ENCODE measurements at regions not wholly inside any gene's neighbourhood (a gene's known extent, or its start where the extent isn't known, plus 50 kb on each side); places are given as distances from the start of the nearest gene placed in this dataset.

GRCh38 chr18:78790960-78791359, 188.7 kb upstream of the SALL3 start:
- FAIRE-seq (no peak), ATAC-seq (no peak), DNase-seq (ENCODE audit: low spot score) (no peak)
- H3K27ac ChIP-seq (ENCODE audit: extremely low read length, insufficient read depth, low read length), result no peak overlapping the region
- no peaks in the 10 kb centered on the region for H4K20me1 ChIP-seq (ENCODE audit: insufficient read depth, low read length)
- in situ Hi-C loops (cut with HindIII; ENCODE audit: extremely low pct_ligation_motif_present, low pct_unique_long_range_greater_than_20kb) (no loop called here), intact Hi-C loops (cut with micrococcal nuclease; ENCODE audit: unreplicated experiment) (no loop called here)
- H3K4me3 ChIP-seq (replicated peaks in 1 of 3; ENCODE audit: insufficient read depth in 1 of 3, low read depth in 2 of 3, low read length in 3 of 3), result no peak overlapping the region
- H3K4me2 ChIP-seq (ENCODE audit: low read depth, low read length), result no peak overlapping the region
- H3K27me3 ChIP-seq (ENCODE audit: control insufficient read depth in 1 of 2, insufficient read depth in 2 of 2, low read length in 2 of 2), result peaks cover 3 to 44% of the 10 kb centered on the region in 2 experiments; a peak in 3 of 5 replicates
- H3K9ac ChIP-seq (ENCODE audit: insufficient read depth, low read depth, low read length), result no peak overlapping the region
- no peaks in the 10 kb centered on the region for H3K36me3 ChIP-seq (replicated peaks in 1 of 2; ENCODE audit: control insufficient read depth in 1 of 2, insufficient read depth in 2 of 2, low read length in 2 of 2)
- BruUV-seq (replicated peaks), result no TSS peak
- CTCF ChIA-PET (ENCODE audit: low intra/inter-chr PET ratio, low total read pairs), result no interaction called here
- no peaks in the 10 kb centered on the region for H3K4me1 ChIP-seq (ENCODE audit: insufficient read depth, low read length)
- H3K79me2 ChIP-seq (ENCODE audit: insufficient read depth, low read length), result no peaks in the 10 kb centered on the region
- TF ChIP-seq ZNF687 (CRISPR knock-in tag; IDR thresholded peaks at IDR 0.05), result no peak
- no peaks in the 10 kb centered on the region for H3K9me3 ChIP-seq (ENCODE audit: low read length)
- no peak overlapping the region for H2AFZ ChIP-seq (ENCODE audit: low read length)
- WGBS (ENCODE audit: low lambda C conversion rate), result 17% methylated on average over 11 of the region's 11 CpGs
- POLR2A ChIA-PET, result no interaction called here

- ATAC-seq (no peak), DNase-seq (ENCODE audit: low spot score) (no peak), FAIRE-seq (no peak)
- no peak overlapping the region for H3K4me3 ChIP-seq (replicated peaks in 1 of 3; ENCODE audit: insufficient read depth in 1 of 3, low read depth in 2 of 3, low read length in 3 of 3)
- ChIA-PET POLR2A (no interaction called here), CTCF (ENCODE audit: low intra/inter-chr PET ratio, low total read pairs) (no interaction called here)
- H3K27ac ChIP-seq (ENCODE audit: extremely low read length, insufficient read depth, low read length), result no peak overlapping the region
- WGBS (ENCODE audit: low lambda C conversion rate), result 8% methylated on average over 6 of the region's 9 CpGs
- H3K4me1 ChIP-seq (ENCODE audit: insufficient read depth, low read length), result no peaks in the 10 kb centered on the region
- no peak overlapping the region for H3K9ac ChIP-seq (ENCODE audit: insufficient read depth, low read depth, low read length)
- BruUV-seq (replicated peaks), result no TSS peak
- H4K20me1 ChIP-seq (ENCODE audit: insufficient read depth, low read length), result no peaks in the 10 kb centered on the region
- in situ Hi-C loops (cut with HindIII; ENCODE audit: extremely low pct_ligation_motif_present, low pct_unique_long_range_greater_than_20kb) (no loop called here), intact Hi-C loops (cut with micrococcal nuclease; ENCODE audit: unreplicated experiment) (no loop called here)
- no peaks in the 10 kb centered on the region for H3K36me3 ChIP-seq (replicated peaks in 1 of 2; ENCODE audit: control insufficient read depth in 1 of 2, insufficient read depth in 2 of 2, low read length in 2 of 2)
- no peak overlapping the region for H3K4me2 ChIP-seq (ENCODE audit: low read depth, low read length)
- no peak overlapping the region for H2AFZ ChIP-seq (ENCODE audit: low read length)
- peaks cover 3 to 45% of the 10 kb centered on the region in 2 experiments; a peak in 3 of 5 replicates for H3K27me3 ChIP-seq (ENCODE audit: control insufficient read depth in 1 of 2, insufficient read depth in 2 of 2, low read length in 2 of 2)
- no peaks in the 10 kb centered on the region for H3K79me2 ChIP-seq (ENCODE audit: insufficient read depth, low read length)
- no peaks in the 10 kb centered on the region for H3K9me3 ChIP-seq (ENCODE audit: low read length)
- no peak for TF ChIP-seq E2F5 (CRISPR knock-in tag; conservative IDR thresholded peaks at IDR 0.05)
- no peak for TF ChIP-seq BHLHE40 (IDR thresholded peaks at IDR 0.05; ENCODE audit: low read length)
- no peak for TF ChIP-seq PAXIP1 (CRISPR knock-in tag; conservative IDR thresholded peaks at IDR 0.05)
These were observed 187.5 kb upstream of the SALL3 start for GRCh38 chr18:78792094-78792493.

All from HepG2 (cell line).